Right cardiac atrium (tissue), 5 donors: ENCODE measurements at regions not wholly inside any gene's neighbourhood (a gene's known extent, or its start where the extent isn't known, plus 50 kb on each side); places are given as distances from the start of the nearest gene placed in this dataset.

Source experiments
- ATAC-seq, 2 donors: fragments of 200-7000 bp; cut with Tn5 transposase; one replicate each; pipeline versions ENCODE4 v1.8.0 to v1.9.1; 2020; ENCODE audit warnings: moderate library complexity in 2 of 2, mild to moderate bottlenecking in 1 of 2
- DNase-seq, 3 donors: peaks; one replicate each; pipeline ENCODE4 v3.0.0-alpha.2; 2020
- H3K27ac ChIP-seq: one replicate; pipeline ENCODE4 v1.5.1; 2013; ENCODE audit warnings: mild to moderate bottlenecking, low read length, control low read depth, moderate library complexity
- H3K27me3 ChIP-seq: one replicate; pipeline ENCODE4 v1.6.1; 2013; ENCODE audit not compliant: control insufficient read depth, insufficient read depth
- H3K4me1 ChIP-seq: one replicate; pipeline ENCODE4 v1.6.1; 2013; ENCODE audit warnings: low read length; ENCODE audit not compliant: control insufficient read depth, insufficient read depth
- H3K4me3 ChIP-seq: one replicate; pipeline ENCODE4 v1.5.1; 2013; ENCODE audit warnings: low read length, control low read depth
- H3K9me3 ChIP-seq: one replicate; pipeline ENCODE4 v1.6.1; 2013; ENCODE audit warnings: low read length; ENCODE audit not compliant: control insufficient read depth
- WGBS: extraction: QIAGEN DNeasy Blood & Tissue Kit; methylation state at CpG from one replicate; pipeline ENCODE4 v1.1.7; 2013; 5-methylcytosine and 5-hydroxymethylcytosine counted together
- intact Hi-C, 4 donors: fragments of 100-400 bp; cut with DNase I; formaldehyde crosslinking; loops; one replicate each; pipeline versions ENCODE4 v1.11.0 to v1.14.0; 2022 to 2023
- donor health status: healthy with polysubstance abuse.
- donor health status: DM: no; HTN: yes; CAD: no.
- donor health status: DM: no; HTN: no; CAD: no.
- donor health status: DM: no; HTN: yes; CAD: no; lungs with severe emphysema.
- donor health status: DM: yes; HTN: yes; CAD: no.

DNA sequence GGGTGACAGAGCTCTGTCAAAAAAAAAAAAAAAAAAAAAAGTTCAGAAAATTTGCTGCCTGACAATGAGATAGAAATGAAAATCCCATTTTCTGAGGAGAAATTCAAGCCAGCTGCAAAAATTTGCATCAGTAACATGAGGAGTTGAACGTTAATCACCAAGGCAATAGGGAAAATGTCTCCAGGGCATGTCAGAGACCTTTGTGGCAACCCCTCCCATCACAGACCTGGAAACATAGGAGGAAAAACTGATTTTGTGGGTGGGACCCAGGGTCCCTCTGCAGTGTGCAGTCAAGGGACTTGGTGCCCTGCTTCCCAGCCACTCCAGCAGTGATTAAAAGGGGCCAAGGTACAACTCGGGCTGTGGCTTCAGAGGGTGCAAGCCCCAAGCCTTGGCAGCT is 615.4 kb downstream of the RWDD3 start:
- ATAC-seq (no peak), DNase-seq (no peak)
- Histone ChIP-seq H3K27ac (no peak overlapping the region), H3K27me3 (no peaks in the 10 kb centered on the region), H3K9me3 (no peaks in the 10 kb centered on the region), H3K4me1 (no peaks in the 10 kb centered on the region), H3K4me3 (no peak overlapping the region)
- intact Hi-C loops, result no loop called here
- 89% methylated on average over 2 of the region's 2 CpGs for WGBS

DNA sequence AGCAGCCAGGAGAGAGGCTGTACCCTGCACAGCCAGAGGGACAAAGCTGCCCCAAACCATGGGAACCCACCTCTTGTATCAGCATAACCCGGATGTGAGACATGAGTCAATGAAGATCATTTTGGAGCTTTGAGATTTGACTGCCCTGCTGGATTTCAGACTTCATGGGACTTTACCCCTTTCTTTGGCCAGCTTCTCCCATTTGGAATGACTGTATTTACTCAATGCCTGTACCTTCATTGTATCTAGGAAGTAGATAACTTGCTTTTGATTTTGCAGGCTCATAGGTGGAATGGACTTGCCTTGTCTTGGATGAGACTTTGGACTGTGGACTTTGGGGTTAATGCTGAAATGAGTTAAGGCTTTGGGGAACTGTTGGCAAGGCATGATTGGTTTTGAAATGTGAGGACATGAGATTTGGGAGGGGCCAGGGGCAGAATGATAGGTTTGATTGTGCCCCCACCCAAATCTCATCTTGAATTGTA is 616.2 kb downstream of the RWDD3 start:
- Histone ChIP-seq H3K9me3 (no peaks in the 10 kb centered on the region), H3K27ac (no peak overlapping the region), H3K27me3 (no peaks in the 10 kb centered on the region), H3K4me1 (no peaks in the 10 kb centered on the region), H3K4me3 (no peak overlapping the region)
- ATAC-seq (no peak), DNase-seq (no peak)
- WGBS, result 96% methylated on average over 1 of the region's 1 CpG
- intact Hi-C loops, result no loop called here

DNA sequence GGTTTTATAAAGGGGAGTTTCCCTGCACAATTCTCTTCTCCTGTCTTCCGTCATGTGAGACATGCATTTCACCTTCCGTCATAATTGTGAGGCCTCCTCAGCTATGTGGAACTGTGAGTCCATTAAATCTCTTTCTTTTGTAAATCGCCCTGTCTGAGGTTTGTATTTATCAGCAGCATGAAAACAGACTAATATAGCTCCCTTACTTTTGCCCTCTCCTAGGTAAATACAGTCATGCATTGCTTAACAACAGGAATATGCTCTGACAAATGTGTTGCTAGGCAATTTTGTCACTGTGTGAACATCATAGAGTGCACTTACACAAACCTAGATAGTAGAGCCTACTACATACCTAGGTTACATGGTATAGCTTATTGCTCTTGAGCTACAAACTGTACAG is 616.8 kb downstream of the RWDD3 start:
- intact Hi-C loops, result no loop called here

DNA sequence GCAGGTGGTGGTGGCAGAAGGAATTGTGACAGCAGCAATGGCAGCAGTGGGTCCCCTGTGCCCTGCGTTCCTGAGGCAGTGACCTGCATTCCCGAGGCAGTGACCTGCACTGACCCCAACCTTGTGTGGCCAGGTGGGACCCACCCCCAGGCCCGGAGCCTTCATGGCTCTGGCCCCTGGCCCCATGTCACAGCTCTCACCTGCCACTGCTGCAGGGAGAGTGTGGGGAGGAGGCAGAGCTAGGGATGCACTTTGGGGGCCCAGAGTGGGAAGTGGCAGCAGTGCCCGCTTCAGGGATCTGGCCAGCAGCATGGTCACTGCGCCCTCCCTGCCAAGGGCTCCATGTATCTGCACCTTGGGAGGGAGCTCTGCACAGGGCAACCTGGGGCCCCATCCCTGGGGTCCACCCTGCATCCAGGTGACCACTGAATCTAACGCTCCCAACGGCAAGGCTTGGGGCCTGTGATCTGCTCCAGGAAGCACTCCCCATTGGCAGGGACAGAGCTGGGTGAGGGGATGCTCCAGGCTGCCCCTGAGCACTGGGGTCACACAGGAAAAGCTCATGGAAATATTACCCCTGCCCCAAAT is 618.6 kb downstream of the RWDD3 start:
- 87% methylated on average over 7 of the region's 7 CpGs for WGBS
- DNase-seq (peak in 2 of 3 donors; percentile 23 to 37), ATAC-seq (peak in 1 of 2 donors; percentile 36)
- no peaks in the 10 kb centered on the region for H3K4me1 ChIP-seq
- H3K27me3 ChIP-seq, result no peaks in the 10 kb centered on the region
- H3K27ac ChIP-seq, result no peak overlapping the region
- H3K4me3 ChIP-seq, result no peak overlapping the region
- intact Hi-C loops, result no loop called here
- no peaks in the 10 kb centered on the region for H3K9me3 ChIP-seq

More for the DNA sequence above, 616.8 kb downstream of the RWDD3 start:
- no peaks in the 10 kb centered on the region for H3K9me3 ChIP-seq
- H3K4me3 ChIP-seq, result no peak overlapping the region
- no peaks in the 10 kb centered on the region for H3K4me1 ChIP-seq
- H3K27me3 ChIP-seq, result no peaks in the 10 kb centered on the region
- ATAC-seq (no peak), DNase-seq (no peak)
- H3K27ac ChIP-seq, result no peak overlapping the region
- 91% methylated on average over 3 of the region's 3 CpGs for WGBS

DNA sequence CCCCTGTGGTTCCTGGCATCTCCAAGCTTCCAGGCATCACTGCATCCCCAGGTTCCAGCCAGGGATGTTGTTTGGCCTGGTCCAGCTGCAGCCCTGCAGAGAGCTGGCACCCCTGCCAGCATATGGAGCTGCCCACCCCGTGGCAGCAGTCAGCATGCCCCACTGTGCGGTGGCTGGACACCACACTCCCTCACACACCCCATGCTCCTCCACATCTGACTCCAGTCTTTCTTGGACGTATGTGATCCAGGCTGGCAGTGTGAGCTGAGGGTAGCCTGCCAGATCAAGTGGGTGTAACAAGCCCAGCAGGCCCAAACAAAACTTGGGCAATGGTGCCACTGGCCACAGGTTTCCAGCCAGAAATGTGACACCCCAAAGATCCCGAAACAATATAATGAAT is 620.4 kb downstream of the RWDD3 start:
- no peak overlapping the region for H3K27ac ChIP-seq
- intact Hi-C loops, result no loop called here
- no peak overlapping the region for H3K4me3 ChIP-seq
- no peaks in the 10 kb centered on the region for H3K9me3 ChIP-seq
- no peaks in the 10 kb centered on the region for H3K27me3 ChIP-seq
- 65% methylated on average over 4 of the region's 4 CpGs for WGBS
- ATAC-seq (no peak), DNase-seq (no peak)
- no peaks in the 10 kb centered on the region for H3K4me1 ChIP-seq

DNA sequence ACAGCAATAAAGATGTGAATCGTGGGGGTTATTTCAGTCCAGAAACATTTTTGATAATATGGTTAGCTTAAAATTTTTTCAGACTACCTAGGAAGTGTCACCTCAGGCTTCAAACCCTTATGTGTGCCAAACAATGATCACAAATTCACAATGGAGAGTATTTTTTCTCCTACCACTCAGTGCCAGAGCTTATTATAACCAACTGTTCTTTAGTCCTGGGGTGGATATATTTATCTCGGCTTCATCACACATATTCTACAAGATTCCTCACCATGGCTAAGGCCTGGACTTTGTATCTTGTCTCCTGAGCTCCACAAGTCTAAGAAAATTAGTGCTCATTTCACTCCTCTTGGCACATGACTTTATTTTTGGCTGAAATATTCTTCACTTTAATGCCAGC is 629.1 kb downstream of the RWDD3 start:
- no peaks in the 10 kb centered on the region for H3K9me3 ChIP-seq
- no peak for DNase-seq
- no peak for ATAC-seq
- H3K27ac ChIP-seq, result no peak overlapping the region
- intact Hi-C loops, result no loop called here
- H3K4me1 ChIP-seq, result no peaks in the 10 kb centered on the region
- WGBS, result 72% methylated on average over 2 of the region's 2 CpGs
- H3K4me3 ChIP-seq, result no peak overlapping the region
- no peaks in the 10 kb centered on the region for H3K27me3 ChIP-seq

DNA sequence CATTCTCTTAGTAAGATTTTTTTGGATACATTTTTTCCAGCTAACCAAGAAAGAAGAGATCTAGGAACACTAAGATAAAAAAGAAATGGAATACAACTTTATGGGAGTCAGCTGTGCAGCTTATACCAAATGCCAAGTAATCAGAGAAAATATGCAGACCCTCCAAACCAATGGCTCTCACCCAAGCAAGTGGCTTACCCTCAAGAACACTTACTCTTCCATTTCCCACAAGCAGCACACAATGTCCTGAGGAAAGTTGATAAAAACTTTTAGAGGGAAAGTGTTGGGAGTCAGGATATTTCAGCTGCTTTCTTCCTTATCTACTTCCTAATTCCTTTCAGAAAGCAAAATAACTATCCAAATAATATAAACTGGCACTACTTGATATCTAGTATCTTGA is 631.8 kb downstream of the RWDD3 start:
- intact Hi-C loops, result no loop called here
- H3K27ac ChIP-seq, result no peak overlapping the region
- DNase-seq, result no peak
- no peaks in the 10 kb centered on the region for H3K9me3 ChIP-seq
- H3K27me3 ChIP-seq, result no peaks in the 10 kb centered on the region
- peak in 1 of 2 donors; percentile 66 for ATAC-seq
- no peak overlapping the region for H3K4me3 ChIP-seq
- no peaks in the 10 kb centered on the region for H3K4me1 ChIP-seq

DNA sequence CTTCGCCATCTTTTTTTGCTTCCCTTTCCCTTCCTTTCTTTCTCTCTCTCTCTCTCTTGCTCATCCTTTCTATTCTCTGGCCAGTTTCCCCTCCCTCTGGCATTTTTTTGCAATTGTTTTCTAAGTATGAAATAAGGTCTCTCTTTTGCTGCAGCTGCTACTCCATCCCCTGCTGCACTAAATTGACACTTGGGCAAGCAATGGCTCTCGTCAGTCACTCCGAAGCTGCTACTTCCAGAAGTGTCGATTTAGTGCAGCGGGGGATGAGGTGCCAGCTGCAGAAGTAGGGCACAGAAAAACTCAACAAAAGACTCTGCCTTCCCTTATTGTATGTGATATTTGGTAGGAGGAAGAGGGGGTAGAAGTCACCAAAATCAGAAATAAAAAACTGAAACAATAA is 642.3 kb downstream of the RWDD3 start:
- no peak overlapping the region for H3K27ac ChIP-seq
- no peak overlapping the region for H3K4me3 ChIP-seq
- H3K27me3 ChIP-seq, result no peaks in the 10 kb centered on the region
- peaks cover 2% of the 10 kb centered on the region for H3K4me1 ChIP-seq
- DNase-seq, result no peak
- ATAC-seq, result no peak
- no peaks in the 10 kb centered on the region for H3K9me3 ChIP-seq
- intact Hi-C loops, result no loop called here
- 72% methylated on average over 5 of the region's 5 CpGs for WGBS

DNA sequence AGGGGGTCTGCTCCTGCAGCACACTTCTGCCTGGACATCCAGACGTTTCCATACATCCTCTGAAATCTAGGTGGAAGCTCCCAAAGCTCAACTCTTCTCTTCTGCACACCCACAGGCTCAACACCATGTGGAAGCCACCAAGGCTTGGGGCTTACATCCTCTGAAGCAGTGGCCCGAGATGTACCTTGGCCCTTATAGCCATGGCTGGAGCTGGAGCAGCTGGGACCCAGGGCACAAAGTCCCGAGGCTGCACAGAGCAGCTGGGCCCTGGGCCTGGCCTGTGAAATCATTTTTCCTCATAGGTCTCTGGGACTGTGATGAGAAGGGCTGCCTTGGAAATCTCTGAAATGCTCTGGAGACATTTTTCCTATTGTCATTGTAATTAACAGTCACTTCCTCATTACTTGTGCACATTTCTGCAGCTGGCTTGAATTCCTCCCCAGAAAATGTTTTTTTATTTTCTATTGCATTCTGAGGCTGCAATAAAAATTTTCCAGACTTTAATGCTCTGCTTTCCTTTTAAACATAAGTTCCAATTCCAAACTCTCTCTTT is 645.6 kb downstream of the RWDD3 start:
- 66% methylated on average over 3 of the region's 3 CpGs for WGBS

DNA sequence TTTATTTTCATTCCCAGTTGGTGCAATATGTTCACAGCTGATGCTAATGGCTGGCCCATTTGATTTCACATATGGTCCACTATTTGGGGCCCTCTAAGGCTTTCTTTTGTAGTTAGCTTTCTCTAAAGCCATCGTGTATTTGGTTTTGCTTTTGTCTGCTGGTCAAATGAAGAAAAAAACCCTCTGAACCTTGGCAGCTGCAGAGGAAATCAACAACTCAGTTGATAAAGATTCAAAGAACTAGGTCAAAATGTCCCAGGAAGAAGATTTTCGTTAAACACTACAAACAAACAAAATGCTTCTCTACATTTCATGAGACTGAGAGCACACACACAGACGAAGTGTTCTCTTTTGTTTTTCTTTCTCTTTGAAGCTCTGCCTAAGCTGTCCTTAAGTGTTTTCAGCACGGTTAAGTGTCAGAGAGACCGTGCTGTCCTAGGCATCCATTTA is 655.0 kb downstream of the RWDD3 start:
- WGBS, result 7% methylated on average over 5 of the region's 5 CpGs
- Histone ChIP-seq H3K27me3 (no peaks in the 10 kb centered on the region), H3K4me3 (peak overlapping the region; percentile 48), H3K27ac (no peak overlapping the region), H3K4me1 (no peaks in the 10 kb centered on the region), H3K9me3 (no peaks in the 10 kb centered on the region)
- no peak for DNase-seq
- ATAC-seq, result peak in 1 of 2 donors; percentile 84
- intact Hi-C loops, result no loop called here

More for the DNA sequence above, 645.6 kb downstream of the RWDD3 start:
- ATAC-seq, result no peak
- H3K27ac ChIP-seq, result no peak overlapping the region
- no peaks in the 10 kb centered on the region for H3K9me3 ChIP-seq
- DNase-seq, result peak in 1 of 3 donors; percentile 23
- intact Hi-C loops, result no loop called here
- H3K4me1 ChIP-seq, result peaks cover 2% of the 10 kb centered on the region
- H3K27me3 ChIP-seq, result no peaks in the 10 kb centered on the region
- no peak overlapping the region for H3K4me3 ChIP-seq

DNA sequence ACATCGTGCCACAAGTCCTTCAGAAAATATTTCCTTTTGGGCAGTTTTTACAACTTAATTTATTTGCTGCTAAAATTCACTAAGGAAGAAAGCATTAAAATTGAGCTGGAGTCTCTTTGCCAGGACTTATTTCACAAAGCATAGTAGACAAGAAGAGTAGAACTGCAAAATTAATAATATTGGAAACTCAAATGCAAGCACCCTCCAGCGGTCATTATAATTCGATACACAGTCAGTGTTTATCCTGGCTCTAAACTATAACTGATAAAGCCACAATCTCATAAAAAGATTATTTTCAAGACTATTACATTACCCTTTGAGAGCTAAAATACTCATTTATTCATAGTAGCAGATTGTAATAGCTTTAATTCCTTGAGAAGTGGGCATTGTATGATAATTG is 655.4 kb downstream of the RWDD3 start:
- H3K4me3 ChIP-seq, result peak overlapping the region; percentile 48
- peak in 1 of 2 donors; percentile 47 for ATAC-seq
- H3K4me1 ChIP-seq, result no peaks in the 10 kb centered on the region
- DNase-seq, result no peak
- intact Hi-C loops, result no loop called here
- H3K27me3 ChIP-seq, result no peaks in the 10 kb centered on the region
- no peaks in the 10 kb centered on the region for H3K9me3 ChIP-seq
- H3K27ac ChIP-seq, result no peak overlapping the region
- WGBS, result 22% methylated on average over 3 of the region's 3 CpGs

DNA sequence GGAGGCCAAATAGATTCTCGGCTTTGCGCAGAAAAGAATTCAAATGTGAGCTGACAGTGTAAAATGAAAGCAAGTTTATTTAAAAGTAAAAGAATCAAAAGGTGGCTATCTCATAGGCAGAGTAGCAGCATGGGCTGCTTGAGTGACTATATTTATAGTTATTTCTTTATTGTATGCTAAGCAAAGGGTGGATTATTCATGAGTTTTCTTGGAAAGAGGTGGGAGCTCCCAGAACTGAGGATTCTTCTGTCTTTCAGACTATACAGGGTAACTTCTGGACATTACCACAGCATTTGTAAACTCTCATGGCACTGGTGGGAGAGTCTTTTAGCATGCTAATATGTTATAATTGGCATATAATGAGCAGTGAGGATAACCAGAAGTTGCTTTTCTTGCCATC is 659.9 kb downstream of the RWDD3 start:
- no peaks in the 10 kb centered on the region for H3K4me1 ChIP-seq
- DNase-seq (no peak), ATAC-seq (no peak)
- no peaks in the 10 kb centered on the region for H3K9me3 ChIP-seq
- intact Hi-C loops, result no loop called here
- WGBS, result 97% methylated on average over 2 of the region's 2 CpGs
- no peaks in the 10 kb centered on the region for H3K27me3 ChIP-seq
- no peak overlapping the region for H3K27ac ChIP-seq
- H3K4me3 ChIP-seq, result no peak overlapping the region
